ENCODE measurements at regions not wholly inside any gene's neighbourhood (a gene's known extent, or its start where the extent isn't known, plus 50 kb on each side); places are given as distances from the start of the nearest gene placed in this dataset.

DNA sequence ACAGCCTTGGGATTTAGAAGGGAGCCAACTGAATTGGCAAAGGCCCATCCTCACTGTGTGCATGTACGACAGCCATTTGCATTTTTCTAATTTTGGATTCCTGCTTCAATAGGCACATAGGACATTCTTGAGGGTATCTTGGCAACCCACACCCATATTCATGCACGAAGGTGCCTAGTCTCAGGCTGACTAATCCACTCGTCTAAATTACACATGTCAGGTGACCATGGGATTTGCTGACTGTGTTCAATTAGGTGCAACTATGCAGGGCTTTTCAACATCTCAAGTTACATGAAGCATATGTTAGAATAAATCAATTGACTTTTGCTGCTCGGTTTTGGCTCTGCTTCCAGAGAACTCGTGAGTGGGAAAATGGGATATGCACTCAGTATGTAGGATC lies 249.7 kb downstream of the SP3 start:
- no peak for TF ChIP-seq CTCF (IDR thresholded peaks at IDR 0.05)
- TF ChIP-seq CHD2 (IDR thresholded peaks at IDR 0.05; ENCODE audit: low read length, partially characterized antibody): no peak
- no peak for TF ChIP-seq ESRRA (IDR thresholded peaks at IDR 0.05; ENCODE audit: borderline replicate concordance, low read length)
- TF ChIP-seq PBX3 (IDR thresholded peaks at IDR 0.05): no peak
- no peak for TF ChIP-seq CBX2 (IDR thresholded peaks at IDR 0.05; ENCODE audit: borderline replicate concordance, low read depth)
- TF ChIP-seq POLR2A (IDR thresholded peaks at IDR 0.05; ENCODE audit: low read length): no peak
- TF ChIP-seq MAFK (IDR thresholded peaks at IDR 0.05; ENCODE audit: partially characterized antibody): peak; percentile 68

Measured in A549 (cell line).